HG03565 (cell line): ENCODE measurements at regions not wholly inside any gene's neighbourhood (a gene's known extent, or its start where the extent isn't known, plus 50 kb on each side); places are given as distances from the start of the nearest gene placed in this dataset.
"Not testable (repeated sequence)": the region's sequence is repeated elsewhere in the genome, so short reads cannot be mapped to it uniquely, and the experiment has no call there.

Experiments
- ATAC-seq: cut with Tn5 transposase; IDR thresholded peaks from one replicate; pipeline ENCODE4 v1.9.1; 2021; ENCODE audit warnings: mild to moderate bottlenecking, moderate library complexity; ENCODE audit not compliant: unreplicated experiment

DNA sequence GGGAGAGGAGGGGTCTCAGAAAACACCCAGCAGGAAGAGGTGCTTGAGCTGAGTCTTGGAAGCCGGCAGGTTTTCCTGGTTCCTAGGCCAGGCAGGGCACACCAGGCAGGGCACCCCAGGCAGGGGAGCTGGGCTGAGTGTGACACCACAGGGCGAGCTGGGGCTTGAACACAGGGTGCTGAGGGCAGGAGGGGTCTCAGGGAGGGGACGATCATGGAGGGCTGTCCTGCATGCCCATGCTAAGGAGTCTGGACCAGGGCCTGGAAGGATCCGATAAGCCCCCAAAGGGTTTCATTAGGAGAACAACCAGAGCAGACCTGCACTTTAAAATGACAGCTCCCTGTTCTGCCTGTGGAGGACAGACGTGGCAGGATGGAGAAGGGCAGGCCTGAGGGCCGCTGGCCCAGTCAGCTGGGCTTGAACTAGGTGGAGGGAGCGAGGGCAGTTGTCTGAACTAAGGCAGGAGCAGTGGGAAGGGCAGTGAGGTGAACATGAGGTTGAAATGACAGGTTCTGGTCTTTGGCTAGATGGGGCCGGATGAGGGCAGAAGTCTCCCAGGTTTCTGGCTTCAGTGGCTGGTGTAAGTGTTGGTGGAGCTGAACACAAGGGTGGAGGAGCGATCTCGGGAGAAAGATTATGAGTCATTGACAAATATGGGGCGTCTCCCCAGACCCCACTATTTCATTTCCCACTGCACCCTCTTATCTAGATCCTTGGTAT lies 171.0 kb upstream of the PZP start:
- no peak for ATAC-seq

DNA sequence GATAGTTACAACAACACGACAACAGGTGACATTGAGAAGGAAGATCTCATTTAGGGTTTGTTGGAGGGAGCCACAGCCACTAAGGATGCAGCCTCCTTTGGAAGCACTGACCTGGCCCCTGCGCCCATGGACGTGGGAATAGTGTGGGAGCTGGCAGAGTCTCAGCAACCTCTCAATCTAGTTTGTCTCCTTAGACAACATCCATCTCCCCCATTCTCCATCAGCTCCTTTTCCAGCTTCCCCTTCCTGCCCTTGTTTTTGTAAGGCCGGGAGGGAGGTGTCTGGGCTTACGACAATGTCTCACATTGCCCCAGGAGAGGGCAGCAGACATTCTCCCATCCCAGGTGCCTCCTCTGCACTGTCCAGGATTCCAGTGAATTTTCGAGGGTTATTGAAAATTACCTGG lies 170.2 kb upstream of the PZP start:
- ATAC-seq: no peak

DNA sequence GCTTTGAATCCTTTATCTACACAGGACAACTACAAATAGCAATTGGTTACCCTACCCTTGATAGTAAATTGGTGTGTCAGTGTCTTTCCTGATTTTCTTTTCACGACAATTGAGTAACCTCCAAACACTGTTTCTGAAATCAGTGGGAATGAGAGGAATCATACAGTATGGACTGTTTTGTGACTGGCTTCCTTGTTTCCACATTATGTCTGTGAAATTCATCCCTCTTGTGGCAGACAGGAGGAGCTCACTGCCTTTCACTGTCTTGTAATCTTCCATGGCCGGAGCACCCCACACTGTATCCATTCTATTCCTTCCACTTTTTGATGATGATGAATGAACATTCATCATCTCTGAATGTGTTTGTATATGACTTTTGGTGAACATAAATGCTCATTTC lies 164.0 kb upstream of the PZP start:
- ATAC-seq: no peak

DNA sequence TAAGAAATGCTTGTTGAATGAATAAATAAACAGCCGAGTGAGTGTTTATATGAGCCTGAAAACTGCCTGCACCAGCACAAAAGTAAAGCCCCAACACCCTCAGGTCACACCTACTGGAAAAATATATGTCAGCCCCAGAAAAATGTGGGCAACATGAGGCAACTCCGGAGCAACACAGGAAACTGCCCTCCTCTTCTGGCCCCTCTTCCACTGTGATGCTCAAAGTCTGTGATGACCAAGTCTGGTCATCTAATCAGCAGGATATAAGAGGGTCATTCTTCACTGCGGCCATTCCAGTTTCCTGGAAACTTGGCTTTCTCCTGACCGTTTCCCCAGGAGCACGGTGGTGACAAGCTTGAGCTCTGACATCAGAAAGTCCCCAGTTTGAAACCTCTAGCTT lies 159.6 kb upstream of the PZP start:
- no peak for ATAC-seq

DNA sequence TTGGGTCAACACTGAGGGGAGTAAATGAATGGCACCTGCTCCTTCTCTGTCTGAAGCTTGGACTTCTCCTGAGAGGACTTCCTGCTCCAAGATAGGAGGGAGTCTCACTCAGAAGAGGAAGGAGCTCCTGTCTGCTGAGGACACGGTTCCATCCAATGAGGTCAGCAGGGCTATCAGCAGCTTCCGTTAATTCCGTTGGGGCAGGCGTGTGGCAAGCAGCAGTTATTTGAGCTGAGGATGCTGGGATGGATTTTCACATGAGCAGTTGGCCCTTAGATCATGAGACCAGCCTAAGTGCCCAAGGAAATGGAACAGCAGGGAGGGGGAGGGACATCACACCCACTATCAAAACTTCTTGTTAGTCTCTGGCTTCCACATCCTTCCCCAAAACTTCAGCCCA lies 159.0 kb upstream of the PZP start:
- ATAC-seq: no peak

DNA sequence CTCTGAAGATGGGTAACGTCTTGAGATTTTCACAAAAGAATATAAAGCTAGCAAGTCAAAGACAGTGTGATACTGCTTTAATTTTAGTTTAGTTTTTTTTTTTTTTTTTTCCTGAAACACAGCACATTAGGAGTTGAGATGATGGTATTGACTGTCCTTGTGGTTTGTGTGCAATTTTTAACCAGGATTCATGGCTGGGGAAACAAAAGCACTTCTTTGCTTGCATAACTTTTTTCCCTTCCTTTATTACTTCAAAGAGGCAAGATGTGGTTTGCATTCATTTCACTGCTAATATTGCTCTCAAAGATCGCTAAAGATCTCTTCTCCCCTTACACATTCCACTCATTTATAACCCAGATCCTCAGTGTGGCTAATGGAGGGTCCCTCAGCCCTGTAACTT lies 157.1 kb upstream of the PZP start:
- no peak for ATAC-seq

DNA sequence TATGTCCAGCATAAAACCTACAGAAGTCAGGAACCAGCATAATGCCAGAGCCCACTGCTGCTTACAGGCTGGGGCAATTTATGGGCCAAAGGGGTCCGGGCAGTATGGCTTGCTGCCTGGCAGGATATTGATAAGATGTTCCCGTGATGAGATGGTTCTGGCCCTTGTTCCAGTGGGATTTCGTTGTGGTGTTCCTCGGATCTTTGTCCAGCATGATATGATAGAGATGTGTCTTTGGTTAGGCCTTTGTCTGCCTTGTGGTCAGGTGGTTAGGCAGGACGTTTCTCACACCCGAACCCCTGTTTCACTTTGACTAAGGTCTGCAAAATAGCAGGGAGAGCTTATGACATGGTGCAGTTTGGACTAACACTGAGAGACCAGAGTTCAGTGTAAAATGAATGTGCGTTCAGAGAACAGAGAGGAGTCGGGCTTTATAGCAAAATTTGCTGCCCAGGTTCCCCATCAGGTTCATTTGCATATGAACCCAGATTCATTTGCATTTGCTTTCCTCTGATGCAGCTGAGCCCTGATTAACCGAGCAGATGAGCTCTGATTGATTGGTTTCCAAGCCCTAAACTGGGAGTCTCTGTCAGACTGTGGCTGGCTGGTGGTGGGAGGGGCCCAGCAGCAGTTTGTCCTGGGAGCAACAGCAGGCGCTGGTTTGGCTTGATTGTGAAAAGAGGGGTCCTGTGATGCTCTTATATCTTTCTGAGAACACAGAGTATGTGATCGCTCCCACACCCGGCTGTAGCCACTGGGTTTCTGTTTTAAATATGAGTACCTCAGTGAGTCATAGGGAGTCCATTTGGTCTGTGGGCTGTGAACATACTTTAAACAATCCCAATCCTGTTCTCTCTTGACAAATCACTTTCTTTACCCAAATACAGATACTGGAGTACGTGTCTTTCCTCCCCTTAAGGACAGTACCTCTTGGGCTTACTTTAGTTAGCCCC lies 156.3 kb upstream of the PZP start:
- ATAC-seq: peak; percentile 68

DNA sequence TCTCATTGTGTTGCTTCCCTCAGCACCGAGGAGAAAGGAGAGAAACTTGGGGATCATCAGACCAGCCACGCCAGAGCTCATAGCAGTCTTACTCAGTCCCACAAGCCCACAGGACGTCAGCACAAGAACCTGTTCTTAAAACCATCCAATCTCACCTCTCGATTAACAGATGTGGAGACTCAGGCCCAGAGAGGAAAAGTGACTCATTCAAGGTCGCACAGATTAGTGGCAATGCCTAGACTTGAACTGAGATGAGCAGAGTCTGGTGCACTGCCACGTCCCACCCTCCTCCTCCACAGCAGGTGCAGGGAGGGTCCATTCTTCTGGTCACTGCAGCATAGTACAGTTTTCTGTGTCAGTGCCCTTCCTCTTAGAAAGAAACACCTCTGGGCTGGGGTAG lies 154.9 kb upstream of the PZP start:
- ATAC-seq: no peak

DNA sequence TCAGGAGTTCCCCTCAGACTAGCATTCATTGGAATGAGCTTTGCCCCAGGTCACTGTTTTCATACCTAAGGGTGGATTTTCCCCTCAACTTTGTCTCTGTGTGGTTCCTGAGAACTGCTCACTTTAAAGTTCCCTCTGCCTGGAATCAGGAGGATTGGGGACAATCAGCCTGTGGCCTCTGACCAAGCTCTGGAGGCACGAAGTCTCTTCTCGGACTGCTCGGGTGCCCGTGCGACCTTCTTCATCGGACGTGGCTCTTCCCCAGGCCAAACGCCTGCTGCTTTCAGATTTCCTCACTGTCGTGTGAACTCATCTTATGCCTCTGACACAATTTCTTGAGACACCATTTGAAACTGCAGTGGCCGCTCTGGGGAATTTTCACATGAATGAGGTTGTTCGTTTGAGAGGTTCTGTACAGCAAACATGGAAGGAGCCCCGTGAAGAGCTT lies 153.7 kb upstream of the PZP start:
- no peak for ATAC-seq

DNA sequence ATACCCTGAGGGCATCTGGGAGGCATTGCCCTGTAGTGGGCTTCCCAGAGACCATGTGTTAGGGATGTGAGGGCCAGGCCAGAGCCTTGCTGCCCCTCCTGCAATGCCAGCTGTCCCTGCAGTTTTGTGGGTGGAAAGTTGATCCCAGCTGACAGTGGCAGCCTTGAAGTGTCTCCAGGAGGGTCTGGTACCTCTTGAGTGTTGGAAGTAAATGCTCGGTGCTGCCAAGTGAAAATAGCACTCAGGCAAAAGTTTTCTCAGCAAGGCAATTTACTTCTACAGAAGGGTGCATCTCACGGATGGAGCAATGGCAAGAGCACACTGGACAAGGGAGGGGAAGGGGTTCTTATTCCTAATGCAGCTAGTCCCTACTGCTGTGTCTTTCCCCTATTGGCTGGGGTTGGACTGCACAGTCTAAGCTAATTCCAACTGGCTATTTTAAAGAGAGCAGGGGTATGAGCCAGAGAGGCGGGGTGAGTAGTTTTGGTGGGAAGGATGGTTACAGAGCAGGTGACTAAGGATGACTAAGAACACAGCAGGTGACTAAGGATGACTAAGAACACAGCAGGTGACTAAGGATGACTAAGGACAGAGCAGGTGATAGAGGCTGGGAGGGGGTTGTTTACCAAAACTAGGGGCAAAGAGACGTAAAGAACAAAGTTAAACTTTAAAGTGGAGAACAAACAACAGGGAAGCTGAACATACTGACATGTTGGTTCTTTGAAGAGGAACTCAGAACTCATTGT lies 146.0 kb upstream of the PZP start:
- ATAC-seq: not testable (repeated sequence)

DNA sequence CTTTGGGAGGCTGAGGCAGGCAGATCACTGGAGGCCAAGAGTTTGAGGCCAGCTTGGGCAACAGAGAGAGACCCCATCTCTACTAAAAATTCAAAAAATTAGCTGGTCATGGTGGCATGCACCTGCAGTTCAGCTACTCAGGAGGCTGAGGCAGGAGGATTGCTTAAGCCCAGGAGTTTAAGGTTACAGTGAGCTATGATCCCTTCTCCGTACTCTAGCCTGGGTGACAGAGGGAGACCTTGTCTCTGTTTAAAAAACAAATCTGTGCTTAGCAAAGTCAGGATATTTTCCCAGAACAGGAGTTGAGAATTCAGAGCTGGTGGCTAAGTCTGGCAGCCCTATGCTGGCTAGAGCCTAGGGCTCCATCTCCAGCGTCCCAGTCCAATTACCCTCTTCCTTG lies 142.9 kb upstream of the PZP start:
- ATAC-seq: no peak

DNA sequence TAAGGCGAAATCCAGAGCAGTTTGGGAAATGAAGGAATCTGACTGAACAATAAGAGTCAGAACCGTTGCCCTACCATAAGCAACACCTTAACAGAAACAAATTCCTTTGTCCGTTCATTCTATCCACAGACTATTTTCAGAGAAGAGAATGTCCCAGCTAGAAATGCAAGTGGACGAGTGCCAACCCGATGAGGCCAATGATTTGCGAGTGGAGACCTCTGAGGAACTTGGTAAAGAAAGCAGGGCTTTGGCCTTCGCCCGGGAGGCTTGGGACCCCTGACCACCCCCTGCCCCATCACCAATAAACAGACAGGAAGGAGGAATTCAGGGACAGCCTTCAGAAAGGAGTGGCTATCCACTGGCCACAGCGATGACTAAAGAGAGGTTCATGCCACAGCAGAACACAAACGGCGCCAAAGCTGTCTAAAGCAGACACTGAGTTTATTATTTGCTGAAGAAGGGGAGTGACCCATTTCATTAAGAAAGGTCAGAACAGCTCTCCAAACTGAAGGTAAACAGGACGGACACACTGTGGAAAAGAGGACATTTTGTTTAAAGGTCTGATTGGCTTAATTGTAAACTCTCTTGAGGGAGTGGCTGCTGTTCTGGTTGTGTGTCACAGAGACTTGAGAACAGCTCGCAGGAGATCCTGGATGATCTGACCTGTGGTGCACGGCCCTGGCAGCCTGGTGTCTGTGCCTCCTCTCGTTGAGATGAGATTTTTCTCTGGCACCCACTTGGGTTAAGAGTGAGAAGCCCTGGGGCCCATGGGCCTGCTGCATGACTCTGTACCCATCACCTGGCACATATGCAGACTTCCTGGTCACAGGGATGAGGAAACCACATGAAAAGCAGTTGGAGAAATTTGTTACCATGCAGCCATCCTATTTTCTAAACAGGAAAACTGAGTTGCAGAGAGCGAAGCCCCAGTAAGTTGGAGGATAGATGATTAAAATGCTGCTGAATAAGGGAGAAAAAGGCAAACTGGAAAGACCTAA lies 142.0 kb upstream of the PZP start:
- ATAC-seq: no peak

DNA sequence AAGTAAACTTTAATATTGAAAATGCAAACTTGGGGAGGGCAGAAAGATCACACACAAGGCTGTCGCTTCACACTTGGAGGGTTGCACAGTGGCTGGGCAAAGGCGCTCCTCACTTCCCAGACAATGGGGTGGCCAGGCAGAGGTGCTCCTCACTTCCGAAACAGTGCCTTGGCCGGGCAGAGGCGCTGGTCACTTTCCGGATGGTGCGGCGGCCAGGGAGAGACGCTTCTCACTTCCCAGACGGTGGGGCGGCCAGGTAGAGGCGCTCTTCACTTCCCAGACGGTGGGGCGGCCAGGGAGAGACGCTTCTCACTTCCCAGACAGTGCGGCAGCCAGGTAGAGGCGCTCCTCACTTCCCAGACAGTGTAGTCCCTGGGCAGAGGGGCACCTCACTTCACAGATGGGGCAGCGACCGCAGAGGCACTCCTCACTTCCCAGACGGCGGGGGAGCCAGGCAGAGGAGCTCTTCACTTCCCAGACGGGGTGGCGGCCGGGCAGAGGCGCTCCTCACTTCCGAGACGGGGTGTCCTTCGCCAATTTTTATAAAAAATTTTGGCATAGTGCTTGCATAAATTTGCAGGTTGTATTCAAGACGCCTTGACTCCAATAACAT lies 140.8 kb upstream of the PZP start:
- ATAC-seq: no peak

DNA sequence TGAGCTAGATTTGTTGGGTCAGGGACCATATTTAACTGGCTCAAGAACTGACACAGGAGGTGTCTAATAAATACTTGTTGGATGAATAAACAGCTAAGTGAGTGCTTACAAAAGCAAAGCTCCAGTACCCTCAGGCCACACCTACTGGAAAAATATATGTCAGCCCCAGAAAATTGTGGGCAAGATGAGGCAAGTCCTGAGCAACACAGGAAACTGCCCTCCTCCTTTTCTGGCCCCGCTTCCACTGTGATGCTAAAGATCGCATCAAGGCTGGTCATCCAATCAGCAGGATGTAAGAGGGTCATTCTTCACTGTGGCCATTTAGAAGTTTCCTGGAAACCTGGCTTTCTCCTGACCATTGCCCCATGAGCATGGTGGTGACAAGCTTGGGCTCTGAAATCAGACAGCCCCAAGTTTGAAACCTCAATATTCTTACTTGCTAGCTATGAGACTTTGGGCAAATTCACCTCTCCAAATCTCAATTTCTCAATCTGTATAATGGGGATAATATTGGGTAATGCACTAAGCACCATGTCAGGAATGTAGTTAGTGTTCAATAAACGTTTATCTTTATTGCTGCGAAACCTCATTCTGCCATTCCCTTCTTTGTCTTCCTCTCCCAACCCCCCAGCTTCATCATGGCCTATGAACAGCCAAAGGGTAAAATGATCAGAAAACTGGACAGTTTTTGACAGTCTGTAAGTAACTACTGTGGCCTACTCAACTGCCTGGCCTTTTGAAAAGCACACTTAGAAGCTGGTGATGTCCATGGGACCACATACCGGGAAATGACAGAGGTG lies 139.3 kb upstream of the PZP start:
- no peak for ATAC-seq

DNA sequence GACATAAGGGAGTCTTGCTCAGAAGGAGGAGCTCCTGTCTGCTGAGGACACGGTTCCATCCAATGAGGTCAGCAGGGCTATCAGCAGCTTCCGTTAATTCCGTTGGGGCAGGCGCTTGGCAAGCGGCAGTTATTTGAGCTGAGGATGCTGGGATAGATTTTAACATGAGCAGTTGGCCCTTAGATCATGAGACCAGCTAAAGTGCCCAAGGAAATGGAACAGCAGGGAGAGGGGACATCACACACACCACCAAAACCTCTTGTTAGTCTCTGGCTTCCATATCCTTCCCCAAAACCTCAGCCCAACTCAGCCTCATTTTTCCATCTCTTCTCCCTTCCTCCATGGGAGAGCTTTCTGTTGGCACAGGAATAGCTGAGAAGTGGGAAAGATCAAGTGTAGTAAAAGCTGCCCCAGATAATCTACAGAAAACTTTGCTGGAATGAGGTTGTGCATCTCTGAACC lies 138.7 kb upstream of the PZP start:
- ATAC-seq: no peak

DNA sequence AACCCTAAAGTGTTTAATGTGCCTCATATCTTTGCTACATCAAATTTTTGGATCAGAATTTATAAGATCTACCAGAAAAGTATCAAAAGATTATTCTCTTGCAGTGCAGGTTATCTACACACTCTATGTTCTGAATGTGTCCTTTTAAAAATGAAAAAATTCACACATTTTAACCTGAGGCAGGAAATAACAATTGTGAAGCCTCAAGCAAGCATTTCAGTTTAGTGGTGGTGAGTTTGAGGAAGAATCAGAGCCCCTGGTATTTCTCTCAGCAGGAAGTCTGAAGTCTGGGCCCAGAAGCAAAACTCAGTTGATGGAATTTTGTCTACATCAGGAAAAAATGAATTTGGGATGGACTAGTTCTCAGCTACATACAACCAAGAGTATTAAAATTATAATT lies 137.0 kb upstream of the PZP start:
- ATAC-seq: no peak

DNA sequence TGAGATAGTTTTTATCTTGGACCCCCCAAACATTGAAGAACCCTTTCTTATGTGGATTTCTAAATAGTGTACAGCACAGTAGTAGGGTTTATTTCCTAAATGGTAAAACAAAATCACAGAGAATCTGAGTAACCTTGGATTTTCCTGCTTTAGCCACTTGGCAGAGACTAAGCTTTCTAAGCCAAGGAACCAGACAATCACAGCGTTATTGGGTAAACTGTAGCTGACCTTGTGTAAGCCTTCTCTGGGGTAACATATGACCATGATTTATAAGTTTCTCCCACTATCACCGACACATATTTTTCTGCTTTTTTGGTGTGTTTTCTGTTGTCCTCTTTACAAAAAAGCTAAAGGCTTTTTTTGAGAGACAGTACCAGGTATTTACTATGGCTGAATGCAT lies 136.3 kb upstream of the PZP start:
- ATAC-seq: no peak

DNA sequence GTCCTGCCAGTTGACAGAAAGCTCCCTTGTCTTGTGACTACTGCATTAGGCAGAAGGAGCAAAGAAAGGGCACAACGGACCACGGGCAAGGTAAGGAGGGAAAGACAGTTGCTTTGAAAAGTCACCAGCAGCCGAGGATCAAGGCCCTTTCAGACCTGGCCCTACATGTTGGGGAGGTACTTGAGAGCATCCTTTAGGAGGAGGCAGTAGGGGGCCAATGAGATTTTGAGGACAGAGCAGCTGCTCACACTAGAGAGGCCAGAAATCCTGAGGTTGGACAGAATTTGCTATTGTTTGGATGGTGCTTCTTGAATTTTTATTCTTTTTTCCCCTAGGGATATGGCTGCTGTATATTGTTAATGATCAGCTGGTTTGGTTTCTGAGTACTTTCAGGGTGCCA lies 135.5 kb upstream of the PZP start:
- no peak for ATAC-seq
